ENCODE measurements at regions not wholly inside any gene's neighbourhood (a gene's known extent, or its start where the extent isn't known, plus 50 kb on each side); places are given as distances from the start of the nearest gene placed in this dataset.

- no peak for DNase-seq
Measured at GRCh38 chr21:29228306-29228705, 70.4 kb upstream of the BACH1 start.

DNA sequence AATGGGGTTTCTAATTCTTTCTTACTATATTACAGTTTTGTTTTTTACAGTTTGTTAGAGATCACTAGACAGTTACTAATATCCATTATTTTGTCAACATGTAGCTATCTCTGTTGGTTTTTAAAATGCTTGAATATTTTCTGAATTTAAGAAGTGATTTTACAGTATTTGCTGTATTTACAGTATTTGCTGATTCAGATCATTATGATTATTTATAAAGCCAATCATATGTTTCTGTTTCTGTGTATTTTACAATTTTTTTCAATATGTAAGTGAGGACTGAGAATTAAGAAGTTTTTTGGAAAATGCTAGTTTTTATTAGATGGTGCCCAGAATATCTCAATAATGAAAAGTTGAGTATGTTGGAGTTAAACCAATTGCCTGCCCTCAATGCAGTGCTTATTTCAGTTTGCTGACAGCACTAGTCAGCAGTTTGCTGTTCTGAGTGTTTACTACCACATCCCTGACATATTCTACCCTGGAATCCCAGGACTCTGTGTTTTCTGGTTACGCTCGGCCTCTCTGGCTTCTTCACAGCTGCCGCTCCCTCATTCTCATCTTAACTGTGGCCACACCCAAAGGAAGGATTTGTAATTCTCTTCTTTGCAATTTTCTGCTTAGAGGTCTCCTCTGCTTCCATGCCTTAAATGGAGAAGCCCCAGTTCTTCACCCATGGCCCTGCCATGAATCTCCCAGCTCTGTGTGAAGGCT, 68.0 kb upstream of the BACH1 start:
- no peak for DNase-seq

DNA sequence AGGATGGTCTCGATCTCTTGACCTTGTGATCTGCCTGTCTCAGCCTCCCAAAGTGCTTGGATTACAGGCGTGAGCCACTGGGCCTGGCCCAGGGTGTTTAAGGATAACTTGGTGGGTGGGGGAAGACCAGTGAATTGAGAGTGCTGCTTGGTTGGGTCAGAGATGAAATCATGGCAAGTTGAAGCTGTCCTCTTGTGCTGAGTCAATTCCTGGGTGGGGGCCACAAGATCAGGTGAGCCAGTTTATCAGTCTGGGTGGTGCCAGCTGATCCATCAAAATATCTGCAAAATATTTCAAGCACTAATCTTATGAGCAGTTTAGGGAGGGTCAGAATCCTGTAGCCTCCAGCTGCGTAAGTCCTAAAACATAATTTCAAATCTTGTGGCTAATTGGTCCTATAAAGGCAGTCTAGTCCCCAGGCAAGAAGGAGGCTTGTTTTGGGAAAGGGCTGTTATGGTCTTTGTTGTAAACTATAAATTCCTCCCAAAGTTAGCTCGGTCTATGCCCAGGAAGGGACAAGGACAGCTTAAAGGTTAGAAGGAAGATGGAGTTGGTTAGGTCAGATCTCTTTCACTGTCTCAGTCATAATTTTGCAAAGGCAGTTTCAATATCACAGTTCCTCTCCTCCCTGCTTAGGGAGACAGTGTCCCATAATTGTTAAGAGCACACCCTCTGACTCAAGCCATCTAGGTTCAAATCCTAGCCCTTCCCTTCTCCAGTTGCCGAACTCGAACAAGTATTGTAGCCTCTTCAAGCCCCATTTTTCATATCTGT, 66.8 kb upstream of the BACH1 start:
- no peak for DNase-seq

DNA sequence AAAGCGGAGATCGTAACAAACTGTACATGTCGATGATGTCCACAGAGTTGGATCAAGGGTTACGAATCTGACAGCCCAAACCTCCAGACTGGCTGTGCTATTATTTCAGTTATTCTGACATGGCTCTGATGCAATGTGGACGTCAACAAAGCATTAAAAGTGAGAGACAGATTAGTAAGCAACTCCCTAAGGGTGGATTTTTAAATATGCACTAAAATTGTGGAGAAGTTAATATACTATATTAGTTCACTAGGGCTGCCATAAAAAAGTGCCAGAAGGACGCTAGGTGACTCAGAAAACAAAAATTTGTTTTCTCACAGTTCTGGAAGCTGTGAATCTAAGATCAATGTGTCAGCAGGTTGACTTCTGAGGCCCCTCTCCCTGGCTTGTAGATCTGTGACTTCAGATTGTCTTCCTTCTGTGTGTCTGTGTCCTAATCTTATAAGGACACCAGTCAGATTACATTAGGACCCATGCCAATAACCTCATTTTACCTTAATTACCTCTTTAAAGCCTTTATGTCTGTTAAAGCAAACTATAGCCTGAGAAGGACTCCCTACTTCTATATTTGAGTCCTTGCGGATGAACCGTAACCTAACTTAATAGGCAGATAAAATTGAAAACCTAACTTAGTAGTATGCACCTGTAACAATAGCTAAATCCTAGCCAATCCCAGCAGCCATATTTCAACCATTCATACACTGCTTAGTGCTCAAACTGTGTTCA, 66.0 kb upstream of the BACH1 start:
- no peak for DNase-seq

- DNase-seq = no peak
Measured at GRCh38 chr21:29233256-29233546, 65.5 kb upstream of the BACH1 start.

DNA sequence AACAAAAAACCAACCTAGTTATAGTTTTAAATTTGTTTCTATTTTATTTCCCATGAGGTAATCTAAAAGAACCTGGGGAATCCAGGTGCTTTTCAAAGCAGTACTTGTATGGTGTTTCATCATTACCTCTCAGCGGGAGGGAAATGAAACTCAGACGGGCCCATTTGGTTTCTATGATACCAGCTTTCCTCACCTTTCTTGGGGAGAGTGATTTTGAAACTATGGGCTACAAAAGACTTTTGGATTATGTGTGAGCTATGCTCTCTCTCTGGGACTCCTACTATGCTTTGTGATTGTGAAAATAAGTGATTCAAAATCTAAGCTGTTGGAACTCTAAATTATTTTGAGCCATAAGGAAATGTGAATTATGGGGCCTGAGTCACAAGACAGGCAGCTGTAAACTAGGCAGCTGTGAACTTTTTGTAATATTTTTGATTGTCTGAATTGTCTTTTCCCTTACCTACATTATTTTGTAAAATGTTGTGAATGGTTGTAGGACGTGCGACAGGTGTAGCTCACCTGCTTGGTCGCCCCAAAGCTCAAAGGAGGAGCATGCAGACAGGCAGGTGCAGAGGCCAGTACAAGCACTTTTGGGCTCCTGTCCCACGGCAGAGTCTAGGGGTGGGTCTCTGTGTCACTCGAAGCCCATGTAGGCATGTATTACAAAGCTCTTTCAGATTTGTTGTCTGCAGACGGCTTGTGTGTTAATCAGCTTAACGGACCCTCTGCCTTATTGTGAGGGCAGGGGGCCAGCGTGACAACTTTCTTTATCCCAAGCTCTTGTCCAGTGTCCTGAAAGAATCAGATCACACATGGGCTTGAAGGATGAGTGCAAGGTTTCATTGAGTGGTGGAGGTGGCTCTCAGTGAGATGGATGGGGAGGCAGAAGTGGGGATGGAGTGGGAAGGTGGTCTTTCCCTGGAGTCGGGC, 64.8 kb upstream of the BACH1 start:
- no peak for DNase-seq

DNA sequence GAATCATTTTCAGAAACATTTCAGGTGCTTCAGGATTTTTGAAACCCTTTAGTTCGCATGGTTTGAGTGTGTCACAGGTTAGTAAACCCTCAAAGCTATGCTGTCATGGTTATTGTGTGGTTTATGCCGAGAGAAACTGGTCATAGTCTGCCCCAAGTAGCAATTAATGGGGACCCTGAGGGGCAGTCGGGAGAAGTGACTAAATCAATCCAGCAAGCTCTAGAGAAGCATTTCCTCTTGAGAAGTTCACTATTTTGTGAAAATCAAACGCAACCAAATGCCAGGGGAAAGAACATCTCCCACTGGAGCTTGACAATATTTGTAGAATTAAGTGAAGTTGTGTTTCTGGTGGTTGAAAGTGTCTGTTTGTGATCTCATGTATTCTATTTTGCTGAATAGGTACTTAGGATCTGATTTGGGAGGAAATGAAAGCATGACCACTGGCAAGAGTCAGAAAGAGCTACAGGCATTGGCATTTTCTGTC, 63.0 kb upstream of the BACH1 start:
- DNase-seq = no peak

- DNase-seq = no peak
Measured at GRCh38 chr21:29236201-29236600, 62.5 kb upstream of the BACH1 start.

- DNase-seq = no peak
Measured at GRCh38 chr21:29237110-29238052, 61.3 kb upstream of the BACH1 start.

- DNase-seq = peak; percentile 41
Measured at GRCh38 chr21:29238053-29238966, 60.4 kb upstream of the BACH1 start.

GRCh38 chr21:29238967-29239290, 59.8 kb upstream of the BACH1 start:
- DNase-seq = peak; percentile 41

DNA sequence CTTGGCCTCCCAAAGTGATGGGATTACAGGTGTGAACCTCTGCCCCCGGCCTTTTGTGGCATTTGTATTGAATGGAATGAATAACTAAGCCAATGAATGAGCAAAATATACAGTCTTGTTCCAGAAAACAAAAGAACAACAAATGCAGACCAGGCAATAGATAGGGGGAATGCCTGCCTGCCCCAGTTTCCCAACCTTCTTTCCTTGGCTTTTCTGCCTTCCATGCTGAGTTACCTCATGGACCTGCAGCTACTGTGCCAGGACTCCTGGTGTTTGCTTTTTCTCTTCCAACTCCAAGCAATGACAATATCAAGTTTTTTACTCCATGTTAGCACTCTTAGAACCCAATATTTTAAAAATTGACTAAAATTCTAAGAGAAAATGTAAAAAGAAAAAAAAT, 58.6 kb upstream of the BACH1 start:
- no peak for DNase-seq

GRCh38 chr21:29242201-29242600, 56.5 kb upstream of the BACH1 start:
- DNase-seq = no peak

GRCh38 chr21:29243188-29243587, 55.5 kb upstream of the BACH1 start:
- no peak for DNase-seq

DNA sequence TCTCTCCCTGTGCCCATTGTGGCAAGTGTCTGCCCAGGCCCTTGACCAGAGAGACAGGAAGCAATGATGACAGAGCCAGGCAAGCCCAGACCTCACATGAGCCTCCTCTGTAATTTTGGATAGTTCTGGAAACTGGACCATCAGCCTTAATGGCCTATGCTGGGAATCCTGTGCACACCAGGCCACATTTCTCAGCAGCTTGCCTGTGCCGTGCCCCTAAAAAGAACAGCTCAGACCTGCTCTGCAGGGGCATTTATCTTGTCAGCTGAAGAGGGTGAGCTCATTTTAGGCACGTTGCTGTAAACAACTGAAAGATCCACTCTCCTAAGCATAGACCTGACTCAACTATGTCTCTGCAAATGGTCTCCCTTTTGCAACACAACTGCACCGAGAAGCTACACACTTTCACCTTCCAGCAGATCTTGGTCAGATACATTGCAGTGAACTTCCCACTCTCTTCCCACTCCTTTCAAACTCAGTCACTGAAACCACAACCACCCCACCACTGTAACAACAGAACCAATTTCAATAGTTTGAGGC, 53.5 kb upstream of the BACH1 start:
- DNase-seq = no peak

DNA sequence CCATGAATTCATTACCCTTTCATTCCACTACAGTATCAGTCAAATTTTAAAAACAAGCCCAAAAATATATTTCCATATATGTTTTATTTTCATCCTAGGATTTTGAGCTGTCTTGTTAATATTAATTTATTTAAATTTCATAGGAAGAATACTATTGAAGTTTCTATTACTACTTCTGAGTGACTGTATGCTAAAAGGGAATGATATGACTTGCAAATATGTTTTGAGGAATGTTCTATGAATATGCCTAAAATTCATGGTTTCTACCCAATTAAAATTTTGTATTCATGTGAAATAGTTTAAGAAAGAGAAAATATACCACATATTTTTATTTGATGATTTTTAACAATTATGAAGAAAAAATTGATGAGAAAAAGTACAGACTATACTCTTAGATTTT, 52.9 kb upstream of the BACH1 start:
- DNase-seq = no peak

DNA sequence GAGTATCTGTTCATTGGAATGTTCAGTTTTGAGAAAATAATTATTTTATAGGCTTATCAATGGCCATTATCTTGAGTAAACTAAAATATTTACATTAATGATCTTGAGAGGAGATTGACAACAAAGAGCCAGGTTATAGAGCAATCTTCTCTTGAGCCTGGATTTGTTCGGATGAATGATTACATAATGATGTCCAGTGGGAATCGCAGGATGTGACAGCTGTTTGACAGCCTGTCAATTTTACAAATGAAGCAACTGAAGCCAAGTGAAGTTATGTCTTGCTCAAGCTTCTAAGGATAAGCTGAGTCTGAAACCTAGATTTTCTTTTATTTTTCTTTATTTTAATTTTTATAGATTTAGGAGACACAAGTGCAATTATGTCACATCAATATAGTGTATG, 52.1 kb upstream of the BACH1 start:
- no peak for DNase-seq

- DNase-seq = no peak
Measured at GRCh38 chr21:29248124-29248523, 50.6 kb upstream of the BACH1 start.
